NT2/D1 (cell line): ENCODE measurements at regions not wholly inside any gene's neighbourhood (a gene's known extent, or its start where the extent isn't known, plus 50 kb on each side); places are given as distances from the start of the nearest gene placed in this dataset.

Experiments
- YY1 ChIP-seq: IDR thresholded peaks from 2 replicates; pipeline ENCODE4 v1.6.1; 2011; ENCODE audit not compliant: insufficient read length, insufficient read depth
- ZNF274 ChIP-seq: IDR thresholded peaks from 2 replicates; pipeline ENCODE4 v1.6.1; 2011; ENCODE audit warnings: mild to moderate bottlenecking, low read depth, low read length

- TF ChIP-seq ZNF274 (no peak), YY1 (no peak)
These were observed 229.5 kb upstream of the RTL1 start for GRCh38 chr14:101133068-101133467.
